A549 (cell line): ENCODE measurements at regions not wholly inside any gene's neighbourhood (a gene's known extent, or its start where the extent isn't known, plus 50 kb on each side); places are given as distances from the start of the nearest gene placed in this dataset.

Experiments used
- ATAC-seq, 2 experiments: fragments of 200-7000 bp in 1 of 2; fragments of >200 bp in 1 of 2; cut with Nextera tagmentation in 1 of 2; cut with Tn5 transposase in 1 of 2; 3 replicates each; pipeline versions ENCODE4 v1.8.0 to v1.9.1; 2018 to 2020; ENCODE audit warnings: mild to moderate bottlenecking in 1 of 2, moderate library complexity in 1 of 2
- CTCF ChIA-PET: fragments of 300-600 bp; sonication (Branson Sonifier 250); formaldehyde crosslinking; extraction: SDS; loops from one replicate; lab custom pipeline; 2021; ENCODE audit warnings: antibody characterized with exemption, inconsistent platforms; lab: Yijun Ruan, JAX
- POLR2A ChIA-PET: fragments of 350-600 bp; formaldehyde crosslinking; extraction: SDS; loops from one replicate; lab custom pipeline; 2021; ENCODE audit warnings: antibody characterized with exemption, inconsistent platforms; lab: Yijun Ruan, JAX
- DNase-seq, 2 experiments: peaks; one replicate each; pipeline versions ENCODE4 v3.0.0 to v3.0.0-alpha.2; 2011 to 2016; ENCODE audit warnings: low read depth in 1 of 2, low spot score in 1 of 2
- FAIRE-seq: peaks from 2 replicates; lab custom pipeline; 2011; peaks lifted over from hg19 to GRCh38; lab: Jason Lieb, UNC
- H3K27ac ChIP-seq, 2 experiments: fragments of >200 bp; sonication (Bioruptor Twin); formaldehyde crosslinking; 3 replicates each; pipeline ENCODE4 v1.5.1; 2016 to 2017
- H3K4me1 ChIP-seq: fragments of >200 bp; sonication (Bioruptor Twin); formaldehyde crosslinking; 3 replicates; pipeline ENCODE4 v1.6.1; 2016
- H3K4me2 ChIP-seq: fragments of >200 bp; sonication (Bioruptor Twin); formaldehyde crosslinking; 3 replicates; pipeline ENCODE4 v1.6.1; 2016
- H3K4me3 ChIP-seq: fragments of >200 bp; sonication (Bioruptor Twin); formaldehyde crosslinking; 3 replicates; pipeline ENCODE4 v1.5.1; 2016
- H3K9me3 ChIP-seq: fragments of >200 bp; sonication (Bioruptor Twin); formaldehyde crosslinking; 3 replicates; pipeline ENCODE4 v1.6.1; 2016
- BCL3 ChIP-seq: fragments of >200 bp; sonication (Bioruptor Twin); formaldehyde crosslinking; IDR thresholded peaks from 3 replicates; pipeline ENCODE4 v1.6.1; 2016
- CBX2 ChIP-seq: fragments of 200-600 bp; sonication (generic); IDR thresholded peaks from 2 replicates; pipeline ENCODE4 v1.6.1; 2016; ENCODE audit warnings: low read depth, mild to moderate bottlenecking, borderline replicate concordance
- CBX8 ChIP-seq: fragments of 200-600 bp; sonication (generic); IDR thresholded peaks from 2 replicates; pipeline ENCODE4 v1.6.1; 2016
- CEBPB ChIP-seq, 2 experiments: fragments of >200 bp in 1 of 2; sonication (Bioruptor Twin) in 1 of 2; formaldehyde crosslinking in 1 of 2; IDR thresholded peaks; 2 replicates each; pipeline ENCODE4 v1.6.1; 2012 to 2016
- CHD2 ChIP-seq: fragments of 150-350 bp; IDR thresholded peaks from 2 replicates; pipeline ENCODE4 v1.6.1; 2014; ENCODE audit warnings: low read length; ENCODE audit not compliant: partially characterized antibody
- CHD4 ChIP-seq: fragments of 200-600 bp; sonication (generic); IDR thresholded peaks from 2 replicates; pipeline ENCODE4 v1.6.1; 2016; ENCODE audit warnings: antibody characterized with exemption, mild to moderate bottlenecking, borderline replicate concordance
- EHF ChIP-seq: fragments of 250-450 bp; sonication (Bioruptor Pico); IDR thresholded peaks from 2 replicates; pipeline ENCODE4 v1.5.0; 2020; ENCODE audit warnings: mild to moderate bottlenecking
- FOSL2 ChIP-seq, 2 experiments: fragments of 450-650 bp in 1 of 2; fragments of >200 bp in 1 of 2; sonication (Bioruptor Twin) in 1 of 2; formaldehyde crosslinking; IDR thresholded peaks; 2 replicates each; pipeline versions ENCODE4 v1.5.0 to v1.6.1; 2016 to 2020; ENCODE audit warnings: mild to moderate bottlenecking in 1 of 2, moderate library complexity in 1 of 2
- FOXS1 ChIP-seq: fragments of 250-450 bp; sonication (Bioruptor Pico); IDR thresholded peaks from 2 replicates; pipeline ENCODE4 v1.5.0; 2020; ENCODE audit warnings: mild to moderate bottlenecking, moderate library complexity
- HES2 ChIP-seq: fragments of >200 bp; sonication (Bioruptor Twin); formaldehyde crosslinking; IDR thresholded peaks from 2 replicates; pipeline ENCODE4 v1.6.1; 2016
- HMGXB4 ChIP-seq: fragments of 250-450 bp; sonication (Bioruptor Pico); IDR thresholded peaks from 2 replicates; pipeline ENCODE4 v1.5.0; 2021; ENCODE audit warnings: mild to moderate bottlenecking, moderate library complexity, borderline replicate concordance
- HOXA7 ChIP-seq: fragments of 250-450 bp; sonication (Bioruptor Pico); IDR thresholded peaks from 2 replicates; pipeline ENCODE4 v1.5.0; 2020; ENCODE audit warnings: mild to moderate bottlenecking, moderate library complexity
- JUN ChIP-seq, 2 experiments: fragments of >200 bp; sonication (Bioruptor Twin); formaldehyde crosslinking; IDR thresholded peaks; 2 replicates in 1 of 2; 3 replicates in 1 of 2; pipeline ENCODE4 v1.6.1; 2016 to 2017
- KDM5A ChIP-seq: fragments of 200-600 bp; sonication (generic); IDR thresholded peaks from 2 replicates; pipeline ENCODE4 v1.6.1; 2016; ENCODE audit warnings: antibody characterized with exemption, mild to moderate bottlenecking
- MAX ChIP-seq: IDR thresholded peaks from 2 replicates; pipeline ENCODE4 v1.6.1; 2012
- POLR2A ChIP-seq: IDR thresholded peaks from 2 replicates; pipeline ENCODE4 v1.6.1; 2012; ENCODE audit warnings: mild to moderate bottlenecking, low read length
- POLR2AphosphoS2 ChIP-seq: conservative IDR thresholded peaks from 2 replicates; pipeline ENCODE4 v1.6.1; 2012; ENCODE audit warnings: low read length, improper control_type of control experiment, inconsistent platforms
- RCOR1 ChIP-seq: fragments of 150-350 bp; IDR thresholded peaks from 2 replicates; pipeline ENCODE4 v1.6.1; 2014; ENCODE audit warnings: antibody characterized with exemption, low read length, low read depth
- REST ChIP-seq: fragments of 200-600 bp; sonication (generic); IDR thresholded peaks from 2 replicates; pipeline ENCODE4 v1.6.1; 2016; ENCODE audit warnings: antibody characterized with exemption, mild to moderate bottlenecking, moderate library complexity
- RNF2 ChIP-seq: fragments of 200-600 bp; sonication (generic); IDR thresholded peaks from 2 replicates; pipeline ENCODE4 v1.6.1; 2016; ENCODE audit warnings: low read depth, mild to moderate bottlenecking, antibody characterized with exemption, moderate library complexity, borderline replicate concordance
- SREBF2 ChIP-seq: fragments of 450-650 bp; IDR thresholded peaks from 2 replicates; pipeline ENCODE4 v1.6.1; 2014; ENCODE audit warnings: mild to moderate bottlenecking, moderate library complexity
- TP53 ChIP-seq: fragments of 250-450 bp; sonication (Bioruptor Pico); IDR thresholded peaks from 2 replicates; pipeline ENCODE4 v1.5.0; 2021; ENCODE audit warnings: mild to moderate bottlenecking, moderate library complexity
- ZC3H11A ChIP-seq: fragments of 450-650 bp; IDR thresholded peaks from 2 replicates; pipeline ENCODE4 v1.6.1; 2014; ENCODE audit warnings: antibody characterized with exemption, mild to moderate bottlenecking
- WGBS: methylation state at CpG from one replicate; pipeline ENCODE4 v1.1.6; 2017; ENCODE audit errors: missing lambda C conversion rate; 5-methylcytosine and 5-hydroxymethylcytosine counted together

GRCh38 chr1:213657013-213657412 lies 330.8 kb upstream of the PROX1 start (continued):
- no peak for TF ChIP-seq HMGXB4 (CRISPR knock-in tag)
- no peak for TF ChIP-seq EHF (CRISPR knock-in tag)
- TF ChIP-seq CHD2: no peak
- TF ChIP-seq SREBF2: no peak
- TF ChIP-seq RNF2: no peak
- no peak for TF ChIP-seq POLR2A
- TF ChIP-seq REST: no peak

- H3K9me3 ChIP-seq: no peaks in the 10 kb centered on the region
- no peak overlapping the region for H3K27ac ChIP-seq
- ATAC-seq (no peak), FAIRE-seq (no peak), DNase-seq (no peak)
- 53% methylated on average over 2 of the region's 2 CpGs for WGBS
- no peaks in the 10 kb centered on the region for H3K4me1 ChIP-seq
- TF ChIP-seq CEBPB (IDR thresholded peaks at IDR 0.05): no peak
- TF ChIP-seq BCL3: no peak
- no peak for TF ChIP-seq RNF2
- TF ChIP-seq HES2: no peak
- no peak for TF ChIP-seq CBX8
- TF ChIP-seq FOSL2 (IDR thresholded peaks at IDR 0.05): no peak
- no peak for TF ChIP-seq FOSL2 (CRISPR knock-in tag; IDR thresholded peaks at IDR 0.05)
- TF ChIP-seq POLR2AphosphoS2: no peak
- TF ChIP-seq RCOR1: no peak
- no peak for TF ChIP-seq EHF (CRISPR knock-in tag)
- TF ChIP-seq MAX: no peak
- no peak overlapping the region for H3K4me3 ChIP-seq
- ChIA-PET CTCF (no interaction called here), POLR2A (no interaction called here)
- no peak overlapping the region for H3K4me2 ChIP-seq
Observed at GRCh38 chr1:213657879-213658278, 329.9 kb upstream of the PROX1 start.

GRCh38 chr1:213658457-213658856 lies 329.3 kb upstream of the PROX1 start:
- TF ChIP-seq FOXS1 (CRISPR knock-in tag) (no peak), HOXA7 (CRISPR knock-in tag) (no peak), CHD2 (no peak), KDM5A (no peak), CBX2 (no peak), ZC3H11A (no peak), TP53 (no peak), CHD4 (no peak), JUN (IDR thresholded peaks at IDR 0.05) (no peak)
- Histone ChIP-seq H3K4me3 (no peak overlapping the region), H3K27ac (no peak overlapping the region), H3K9me3 (no peaks in the 10 kb centered on the region), H3K4me2 (no peak overlapping the region), H3K4me1 (no peaks in the 10 kb centered on the region)
- no peak for ATAC-seq
- DNase-seq: no peak
- ChIA-PET POLR2A (no interaction called here), CTCF (no interaction called here)
- WGBS: 5% methylated on average over 2 of the region's 2 CpGs
- no peak for FAIRE-seq
